Pancreas (tissue), 10 donors: ENCODE measurements at regions not wholly inside any gene's neighbourhood (a gene's known extent, or its start where the extent isn't known, plus 50 kb on each side); places are given as distances from the start of the nearest gene placed in this dataset.

Experiments used
- ATAC-seq, 4 donors: fragments of 200-7000 bp; cut with Tn5 transposase; one replicate each; pipeline versions ENCODE4 v1.8.0 to v1.9.1; 2020; ENCODE audit warnings: mild to moderate bottlenecking in 4 of 4, moderate library complexity in 4 of 4
- DNase-seq, 6 donors: peaks; one replicate each; pipeline ENCODE4 v3.0.0-alpha.2; 2020
- FAIRE-seq: peaks from 2 replicates; lab custom pipeline; 2012; peaks lifted over from hg19 to GRCh38; lab: Jason Lieb, UNC
- H3K27ac ChIP-seq, 4 donors: fragments of 200-600 bp; sonication (generic); 1 replicate in 3 of 4; 2 replicates in 1 of 4; pipeline versions ENCODE4 v1.5.0 to v1.8.0; 2020
- H3K27me3 ChIP-seq, 4 donors: fragments of 200-600 bp; one replicate each; pipeline ENCODE4 v1.8.0; 2021
- H3K36me3 ChIP-seq, 3 donors: fragments of 200-600 bp; sonication (generic) in 1 of 3; one replicate each; pipeline versions ENCODE4 v1.5.0 to v1.8.0; 2020 to 2021
- H3K4me1 ChIP-seq, 3 donors: fragments of 200-600 bp; one replicate each; pipeline ENCODE4 v1.8.0; 2021
- H3K4me3 ChIP-seq, 4 donors: fragments of 200-600 bp; sonication (generic) in 2 of 4; one replicate each; pipeline versions ENCODE4 v1.5.0 to v1.8.0; 2020 to 2021
- H3K9me3 ChIP-seq, 4 donors: fragments of 200-600 bp; one replicate each; pipeline ENCODE4 v1.8.0; 2021
- WGBS, 2 donors: extraction: QIAGEN DNeasy Blood & Tissue Kit; methylation state at CpG; one replicate each; pipeline ENCODE4 v1.1.7; 2013; 5-methylcytosine and 5-hydroxymethylcytosine counted together
- intact Hi-C, 3 donors: fragments of 100-400 bp; cut with DNase I; formaldehyde crosslinking; loops; one replicate each; pipeline versions ENCODE4 v1.11.1 to v1.14.2; 2022
- TF ChIP-seq, protein P1 (sequence below), 4 donors: fragments of 200-600 bp; sonication (generic) in 3 of 4; IDR thresholded peaks; one replicate each; pipeline versions ENCODE4 v1.5.0 to v1.8.0; 2021; ENCODE audit warnings: antibody characterized with exemption in 4 of 4
- donor health status: healthy with polysubstance abuse.
- donor health status: DM: no; HTN: no; CAD: no; lungs with moderate emphysema.
- donor health status: DM: no; HTN: no; CAD: no.
- donor health status: control.
- donor health status: control.
- donor health status: Bipolar disorder and iron deficiency.
- donor health status: DM: yes; HTN: yes; CAD: no.
- donor health status: DM: no; HTN: no; CAD: no.
- donor health status: DM: no; HTN: no; CAD: no.
- donor health status: DM: yes; HTN: yes; CAD: no.

DNA sequence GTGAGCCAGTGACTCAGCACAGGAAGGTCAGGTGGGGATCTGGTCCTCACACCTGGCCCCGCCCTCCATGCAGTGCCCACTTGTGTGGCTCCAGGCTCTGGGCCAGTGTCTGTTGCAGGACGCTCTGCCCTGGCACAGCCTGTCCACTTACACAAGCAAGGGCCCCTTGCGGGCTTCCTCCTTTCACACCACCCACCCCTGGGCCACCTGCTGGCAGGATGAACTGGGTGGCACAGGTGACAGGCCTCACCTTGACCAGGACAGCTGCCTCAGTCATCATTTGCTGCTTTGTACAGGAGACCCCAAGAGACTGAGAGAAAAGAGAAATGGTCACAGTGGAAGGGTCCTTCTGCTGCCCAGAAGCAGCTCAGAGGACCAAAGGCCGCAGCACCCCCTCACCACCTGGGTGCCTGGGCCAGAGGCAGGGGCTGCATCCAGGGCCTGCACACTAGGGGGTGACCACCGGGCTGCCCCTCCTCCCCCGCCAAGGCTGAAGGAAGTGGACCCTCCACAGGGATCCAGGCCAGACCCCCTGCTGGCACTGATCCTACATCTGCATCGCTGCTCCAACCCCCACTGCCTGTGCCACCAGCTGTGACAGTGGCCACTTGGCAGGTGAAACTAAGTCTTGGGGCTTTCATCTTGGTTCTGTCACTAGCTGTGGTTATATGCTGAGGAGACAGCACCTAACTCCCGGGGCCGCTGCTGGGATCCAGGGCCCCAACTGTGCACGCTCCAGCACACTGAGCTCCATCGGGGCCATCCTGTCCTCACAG, 110.3 kb downstream of the TUBA3C start:
- TF ChIP-seq, protein P1, sequence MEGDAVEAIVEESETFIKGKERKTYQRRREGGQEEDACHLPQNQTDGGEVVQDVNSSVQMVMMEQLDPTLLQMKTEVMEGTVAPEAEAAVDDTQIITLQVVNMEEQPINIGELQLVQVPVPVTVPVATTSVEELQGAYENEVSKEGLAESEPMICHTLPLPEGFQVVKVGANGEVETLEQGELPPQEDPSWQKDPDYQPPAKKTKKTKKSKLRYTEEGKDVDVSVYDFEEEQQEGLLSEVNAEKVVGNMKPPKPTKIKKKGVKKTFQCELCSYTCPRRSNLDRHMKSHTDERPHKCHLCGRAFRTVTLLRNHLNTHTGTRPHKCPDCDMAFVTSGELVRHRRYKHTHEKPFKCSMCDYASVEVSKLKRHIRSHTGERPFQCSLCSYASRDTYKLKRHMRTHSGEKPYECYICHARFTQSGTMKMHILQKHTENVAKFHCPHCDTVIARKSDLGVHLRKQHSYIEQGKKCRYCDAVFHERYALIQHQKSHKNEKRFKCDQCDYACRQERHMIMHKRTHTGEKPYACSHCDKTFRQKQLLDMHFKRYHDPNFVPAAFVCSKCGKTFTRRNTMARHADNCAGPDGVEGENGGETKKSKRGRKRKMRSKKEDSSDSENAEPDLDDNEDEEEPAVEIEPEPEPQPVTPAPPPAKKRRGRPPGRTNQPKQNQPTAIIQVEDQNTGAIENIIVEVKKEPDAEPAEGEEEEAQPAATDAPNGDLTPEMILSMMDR (IDR thresholded peaks at IDR 0.05) = no peak
- no peak for FAIRE-seq
- no peak for DNase-seq
- Histone ChIP-seq H3K4me1 (no peaks in the 10 kb centered on the region), H3K27ac (no peak overlapping the region), H3K4me3 (no peak overlapping the region), H3K9me3 (no peaks in the 10 kb centered on the region), H3K36me3 (no peaks in the 10 kb centered on the region), H3K27me3 (no peaks in the 10 kb centered on the region)
- intact Hi-C loops = no loop called here
- WGBS, 2 donors = 78 to 79% methylated on average over 10 to 11 of the region's 11 CpGs
- no peak for ATAC-seq

DNA sequence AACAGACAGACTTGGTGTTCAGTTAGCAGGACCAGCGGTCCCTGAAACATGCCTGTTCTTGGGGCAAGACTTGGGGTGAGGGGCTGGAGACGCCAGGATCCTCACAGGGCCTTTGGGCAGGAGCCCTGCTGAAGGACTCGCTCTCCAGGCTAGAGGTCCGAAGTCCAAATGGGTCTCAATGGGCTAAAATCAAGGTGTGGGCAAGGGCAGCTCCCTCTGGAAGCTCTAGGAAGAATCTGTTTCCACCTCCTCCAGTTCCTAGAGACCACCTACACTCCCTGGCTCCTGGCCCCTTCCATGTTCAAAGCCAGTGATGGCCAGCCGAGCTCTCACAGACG, 111.3 kb downstream of the TUBA3C start:
- no peak for ATAC-seq
- intact Hi-C loops = no loop called here
- TF ChIP-seq, protein P1 (IDR thresholded peaks at IDR 0.05) = no peak
- DNase-seq = no peak
- no peaks in the 10 kb centered on the region for H3K36me3 ChIP-seq
- no peak overlapping the region for H3K4me3 ChIP-seq
- 63 to 64% methylated on average over 6 of the region's 6 CpGs for WGBS, 2 donors
- H3K27me3 ChIP-seq = no peaks in the 10 kb centered on the region
- FAIRE-seq = no peak
- no peak overlapping the region for H3K27ac ChIP-seq
- no peaks in the 10 kb centered on the region for H3K4me1 ChIP-seq
- no peaks in the 10 kb centered on the region for H3K9me3 ChIP-seq

DNA sequence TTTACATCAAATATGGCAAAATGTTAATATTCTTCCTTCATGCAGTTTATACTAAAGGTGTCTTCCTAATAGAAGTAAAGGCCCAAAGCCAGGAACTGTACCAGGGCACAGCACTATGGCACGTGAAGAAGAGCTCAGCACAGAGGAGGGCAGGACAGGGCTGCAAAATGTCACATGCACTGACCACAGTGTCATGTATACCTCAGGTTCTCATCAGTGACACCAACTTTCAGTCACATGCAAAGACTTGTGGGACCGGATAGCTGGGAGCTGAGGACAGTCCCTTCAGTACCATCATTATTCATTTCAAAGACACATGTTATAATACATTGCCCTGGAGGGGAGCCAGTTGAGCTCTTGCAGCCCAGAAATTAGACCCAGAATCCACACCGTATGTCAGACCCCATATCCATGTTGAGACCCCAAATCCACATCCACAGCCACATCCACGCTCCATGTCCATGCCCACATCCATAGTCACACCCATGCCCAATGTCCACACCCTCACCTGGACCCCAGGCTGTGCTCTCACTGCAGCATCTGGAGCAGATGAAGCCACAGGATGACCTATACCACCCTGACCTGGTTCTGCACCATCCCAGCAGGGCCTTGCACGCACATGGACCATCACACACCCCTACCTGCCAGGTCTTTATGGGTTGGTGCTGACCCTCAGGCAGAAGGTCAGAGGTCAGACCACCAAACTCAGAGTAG, 111.8 kb downstream of the TUBA3C start:
- ATAC-seq (no peak), FAIRE-seq (no peak)

DNA sequence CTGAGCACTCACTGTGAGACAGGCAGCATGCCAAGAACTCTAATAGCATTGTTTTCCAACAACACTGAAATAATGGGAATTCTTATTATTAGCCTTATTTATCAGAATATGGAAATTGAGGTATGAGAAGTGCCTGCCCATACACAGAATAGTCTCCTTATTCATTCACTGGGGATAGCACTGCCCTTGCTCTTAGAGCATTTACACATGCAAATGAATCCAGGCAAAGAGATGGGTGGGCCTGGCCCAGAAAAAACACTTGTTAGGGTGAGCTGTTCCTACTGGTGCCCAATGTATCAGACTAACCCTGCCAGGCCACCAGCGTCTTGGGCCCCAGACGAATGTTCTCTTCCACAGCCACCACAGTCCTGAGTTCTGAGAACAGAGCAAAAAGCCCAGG, 112.9 kb downstream of the TUBA3C start:
- intact Hi-C loops = no loop called here
- WGBS, 2 donors = 32 to 50% methylated on average over 2 of the region's 2 CpGs
- FAIRE-seq (no peak), ATAC-seq (no peak), DNase-seq (no peak)
- TF ChIP-seq, protein P1 (IDR thresholded peaks at IDR 0.05) = no peak
- H3K27ac ChIP-seq = no peak overlapping the region
- H3K36me3 ChIP-seq = no peaks in the 10 kb centered on the region
- no peaks in the 10 kb centered on the region for H3K27me3 ChIP-seq
- H3K4me1 ChIP-seq = no peaks in the 10 kb centered on the region
- H3K9me3 ChIP-seq = no peaks in the 10 kb centered on the region
- H3K4me3 ChIP-seq = no peak overlapping the region

More for the DNA sequence above, 111.8 kb downstream of the TUBA3C start:
- no peaks in the 10 kb centered on the region for H3K9me3 ChIP-seq
- intact Hi-C loops = no loop called here
- no peaks in the 10 kb centered on the region for H3K4me1 ChIP-seq
- H3K36me3 ChIP-seq = no peaks in the 10 kb centered on the region
- no peak for DNase-seq
- 58 to 67% methylated on average over 5 of the region's 5 CpGs for WGBS, 2 donors
- no peaks in the 10 kb centered on the region for H3K27me3 ChIP-seq
- no peak overlapping the region for H3K27ac ChIP-seq
- TF ChIP-seq, protein P1 (IDR thresholded peaks at IDR 0.05) = no peak
- H3K4me3 ChIP-seq = no peak overlapping the region

DNA sequence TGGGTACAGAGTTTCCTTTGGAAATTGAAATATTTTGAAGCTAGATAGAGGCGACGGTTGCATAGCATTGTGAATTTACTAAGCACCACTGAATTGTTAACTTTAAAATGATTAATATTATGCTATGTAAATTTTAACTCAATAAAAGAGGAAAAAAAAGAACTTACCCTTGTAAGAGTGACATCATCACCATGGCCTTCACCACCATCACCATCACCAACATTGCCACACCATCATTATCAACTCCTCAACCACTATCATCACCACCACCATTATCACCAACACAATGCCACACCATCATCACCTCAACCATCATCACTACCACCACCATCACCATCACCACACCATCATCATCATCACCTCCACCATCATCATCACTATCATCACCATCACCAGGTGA, 113.9 kb downstream of the TUBA3C start:
- Histone ChIP-seq H3K36me3 (no peaks in the 10 kb centered on the region), H3K27ac (no peak overlapping the region), H3K9me3 (no peaks in the 10 kb centered on the region), H3K4me3 (no peak overlapping the region), H3K4me1 (no peaks in the 10 kb centered on the region), H3K27me3 (no peaks in the 10 kb centered on the region)
- WGBS, 2 donors = 83 to 90% methylated on average over 2 of the region's 2 CpGs
- TF ChIP-seq, protein P1 (IDR thresholded peaks at IDR 0.05) = no peak
- no peak for FAIRE-seq
- ATAC-seq = no peak
- DNase-seq = no peak
- intact Hi-C loops = no loop called here
